GM19043 (cell line): ENCODE measurements at regions not wholly inside any gene's neighbourhood (a gene's known extent, or its start where the extent isn't known, plus 50 kb on each side); places are given as distances from the start of the nearest gene placed in this dataset.

Experiments
- ATAC-seq: cut with Tn5 transposase; IDR thresholded peaks from one replicate; pipeline ENCODE4 v1.9.1; 2021; ENCODE audit warnings: low read depth; ENCODE audit not compliant: unreplicated experiment

- no peak for ATAC-seq
Measured at GRCh38 chr9:687034-687785, 154.3 kb upstream of the DMRT1 start.

DNA sequence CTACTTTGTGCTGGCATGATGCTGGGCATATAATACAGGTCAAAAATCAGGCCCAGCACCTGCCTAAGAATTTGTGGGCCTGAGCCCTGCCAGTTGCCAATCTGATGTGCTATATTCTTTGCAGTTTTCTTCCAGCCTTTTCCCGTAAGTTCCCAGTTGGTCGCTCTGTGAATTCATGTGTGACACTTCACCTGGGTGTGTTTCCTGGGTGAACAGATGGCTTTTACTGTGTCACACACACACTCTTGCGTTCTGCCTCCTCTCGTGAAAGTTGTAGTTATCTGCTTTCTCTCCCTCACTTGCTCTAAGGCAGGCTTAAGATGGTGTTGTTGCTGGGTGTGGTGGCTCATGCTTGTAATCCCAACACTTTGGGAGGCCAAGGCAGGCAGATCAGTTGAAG, 153.5 kb upstream of the DMRT1 start:
- ATAC-seq: no peak

DNA sequence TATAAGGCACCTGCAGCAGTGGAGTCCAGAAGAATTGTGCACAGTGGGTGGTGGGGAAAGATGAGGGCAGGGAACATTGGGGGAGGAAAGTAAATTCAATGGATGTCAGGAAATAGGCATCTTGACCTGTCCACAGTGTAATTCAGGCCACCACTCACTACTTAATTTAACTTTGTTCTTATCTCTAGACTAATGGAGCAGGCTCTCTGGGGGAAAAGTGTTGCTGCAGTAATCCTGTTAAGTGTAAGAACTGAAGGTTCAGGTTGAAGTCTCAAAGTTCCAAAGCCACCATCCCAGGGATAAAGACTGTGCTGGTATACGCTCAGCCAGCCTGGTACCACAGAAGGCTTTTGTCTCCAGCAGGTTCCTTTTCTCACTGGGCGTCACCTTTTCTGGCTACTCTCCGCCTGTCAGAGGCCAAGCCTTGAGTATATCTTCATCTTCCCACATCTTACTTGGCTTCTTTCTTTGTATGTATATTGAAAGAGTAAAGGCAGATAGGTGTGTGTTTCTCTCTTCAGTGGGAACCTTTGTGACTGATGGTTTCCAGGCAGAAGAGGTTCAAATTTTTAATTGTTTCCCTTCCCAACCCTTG, 150.9 kb upstream of the DMRT1 start:
- no peak for ATAC-seq

DNA sequence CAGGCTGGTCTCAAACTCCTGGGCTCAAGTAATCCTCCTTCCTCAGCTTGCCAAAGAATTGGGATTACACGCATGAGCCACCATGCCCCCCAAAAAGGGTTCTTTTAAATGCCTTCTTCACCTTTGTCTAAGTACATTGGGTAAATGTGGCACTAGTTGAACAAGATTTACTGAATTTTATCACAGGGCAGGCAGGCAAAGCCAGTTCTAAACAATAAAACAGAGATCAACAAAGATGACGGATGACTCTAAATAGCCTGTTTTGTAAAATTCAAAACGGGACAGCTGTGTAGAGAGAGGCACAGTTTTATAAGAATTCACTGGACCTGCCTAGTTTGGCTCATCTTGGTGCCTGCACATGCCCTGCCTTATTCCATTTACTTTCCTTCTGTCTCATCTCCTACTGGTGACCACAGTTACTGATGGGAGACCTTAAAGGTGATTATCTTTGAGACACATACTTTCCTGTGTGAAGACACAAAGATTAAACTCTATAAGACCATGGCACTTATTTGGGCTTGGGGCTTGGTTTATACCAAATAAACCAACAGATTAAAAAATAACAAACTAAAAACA, 149.6 kb upstream of the DMRT1 start:
- no peak for ATAC-seq

DNA sequence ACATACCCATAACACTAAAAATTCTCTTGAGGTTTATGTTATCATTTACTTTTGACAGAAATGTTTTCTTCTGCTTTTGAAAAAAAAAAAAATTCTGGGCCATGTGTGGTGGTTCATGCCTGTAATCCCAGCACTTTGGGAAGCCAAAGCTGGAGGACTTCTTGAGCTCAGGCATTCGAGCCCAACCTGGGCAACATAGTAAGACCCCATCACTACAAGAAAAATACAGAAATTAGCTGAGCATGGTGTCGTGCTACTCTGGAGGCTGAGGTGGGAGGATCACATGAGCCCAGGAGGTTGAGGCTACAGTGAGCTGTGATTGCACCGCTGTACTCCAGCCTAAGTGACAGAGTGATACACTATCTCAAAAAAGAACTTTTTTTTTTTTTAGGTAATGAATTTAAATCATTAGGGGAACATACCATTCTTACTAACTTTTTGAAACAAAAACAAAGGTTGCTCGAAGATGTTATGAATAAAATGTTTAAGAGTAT, 148.8 kb upstream of the DMRT1 start:
- ATAC-seq: no peak

DNA sequence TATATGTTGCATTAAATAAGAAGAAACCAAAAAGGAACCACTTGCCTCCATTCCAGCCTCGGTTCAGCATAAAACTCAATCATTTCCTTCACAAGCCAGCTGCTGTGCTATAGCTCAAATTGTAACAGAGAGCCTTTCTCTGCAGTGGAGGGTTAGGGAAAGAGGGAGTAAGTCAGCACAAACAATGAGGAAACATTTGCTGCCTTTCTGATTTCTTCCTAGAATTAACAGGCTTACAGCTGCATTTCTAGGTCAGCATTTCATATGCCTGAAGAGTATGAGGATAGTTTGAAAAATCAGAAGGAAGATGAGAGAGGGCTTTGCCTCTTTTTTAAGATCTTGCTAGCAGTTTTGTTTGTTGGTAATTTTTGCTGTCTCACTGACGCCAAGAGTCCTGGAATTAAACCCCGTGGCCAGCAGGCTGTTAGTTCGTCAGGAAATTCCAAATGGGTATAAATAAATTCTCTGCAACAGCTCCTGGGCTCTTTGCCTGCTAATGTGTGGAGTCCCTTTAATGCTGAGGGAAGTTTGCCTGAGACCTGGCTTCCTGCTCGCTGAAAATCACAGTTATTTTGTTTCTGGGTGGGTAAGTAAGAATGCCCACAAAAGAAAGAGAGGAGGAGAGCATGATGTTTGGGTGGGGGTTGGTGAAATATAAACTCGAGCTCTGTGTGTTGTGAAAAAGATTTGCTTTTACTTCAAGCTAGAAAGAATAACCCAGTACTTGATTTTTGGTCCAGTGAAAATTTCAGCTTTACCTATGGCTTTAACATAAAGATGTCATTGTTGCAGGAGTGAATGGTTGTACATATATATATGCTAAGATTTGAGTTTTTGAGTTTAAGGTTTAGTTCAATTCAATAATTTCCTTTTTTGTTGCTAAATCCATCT, 148.1 kb upstream of the DMRT1 start:
- ATAC-seq: no peak

DNA sequence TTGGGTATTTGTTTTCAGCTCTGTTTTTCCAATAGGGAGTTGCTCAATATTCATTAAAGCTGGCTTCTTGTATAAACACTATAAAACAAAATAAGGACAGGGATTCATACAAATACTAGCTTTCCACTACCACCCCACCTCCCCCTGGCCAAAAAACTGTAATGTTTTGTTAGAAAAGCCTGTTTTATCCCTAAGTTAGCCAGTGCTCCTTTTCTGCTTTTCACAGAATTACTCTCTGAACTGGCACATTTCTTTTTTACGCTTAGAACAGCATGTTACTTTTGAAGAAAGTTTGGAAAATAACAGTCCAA, 147.4 kb upstream of the DMRT1 start:
- ATAC-seq: no peak

DNA sequence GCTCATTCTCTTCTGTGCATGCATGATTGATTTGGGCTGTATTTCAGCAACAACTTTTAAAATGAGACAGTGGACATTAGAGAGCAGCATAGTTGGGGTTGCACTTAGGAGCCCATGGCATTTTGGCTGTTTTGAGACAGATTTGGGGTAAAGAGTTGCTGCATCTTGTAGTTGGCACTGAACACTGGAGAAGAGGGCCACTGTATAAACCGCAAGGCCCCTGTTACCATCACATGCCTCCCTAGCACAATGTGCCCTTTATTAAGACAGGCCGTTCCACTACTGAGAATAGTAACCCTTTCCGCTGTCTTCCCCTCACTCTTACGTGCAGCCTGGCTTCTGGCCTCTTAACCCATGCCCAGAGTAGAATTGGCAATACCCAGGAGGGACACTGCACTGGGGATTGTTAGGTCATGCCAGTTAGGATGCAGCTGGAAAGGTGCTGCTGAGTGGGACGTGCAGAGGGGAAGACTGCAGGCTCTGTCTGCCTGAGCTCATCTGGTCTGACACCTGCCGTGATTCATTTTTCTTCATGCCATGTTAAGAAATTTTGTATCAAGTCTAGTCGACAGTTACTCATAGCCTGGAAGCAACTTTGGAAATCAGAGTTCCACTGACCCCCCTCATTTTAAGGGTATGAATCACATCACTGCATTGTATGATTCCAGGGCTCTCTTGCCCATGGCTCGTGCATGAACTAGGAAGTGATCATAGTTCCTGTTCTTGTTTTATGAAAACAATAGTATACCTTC, 146.9 kb upstream of the DMRT1 start:
- no peak for ATAC-seq

GRCh38 chr9:695252-695651, 146.2 kb upstream of the DMRT1 start:
- no peak for ATAC-seq

DNA sequence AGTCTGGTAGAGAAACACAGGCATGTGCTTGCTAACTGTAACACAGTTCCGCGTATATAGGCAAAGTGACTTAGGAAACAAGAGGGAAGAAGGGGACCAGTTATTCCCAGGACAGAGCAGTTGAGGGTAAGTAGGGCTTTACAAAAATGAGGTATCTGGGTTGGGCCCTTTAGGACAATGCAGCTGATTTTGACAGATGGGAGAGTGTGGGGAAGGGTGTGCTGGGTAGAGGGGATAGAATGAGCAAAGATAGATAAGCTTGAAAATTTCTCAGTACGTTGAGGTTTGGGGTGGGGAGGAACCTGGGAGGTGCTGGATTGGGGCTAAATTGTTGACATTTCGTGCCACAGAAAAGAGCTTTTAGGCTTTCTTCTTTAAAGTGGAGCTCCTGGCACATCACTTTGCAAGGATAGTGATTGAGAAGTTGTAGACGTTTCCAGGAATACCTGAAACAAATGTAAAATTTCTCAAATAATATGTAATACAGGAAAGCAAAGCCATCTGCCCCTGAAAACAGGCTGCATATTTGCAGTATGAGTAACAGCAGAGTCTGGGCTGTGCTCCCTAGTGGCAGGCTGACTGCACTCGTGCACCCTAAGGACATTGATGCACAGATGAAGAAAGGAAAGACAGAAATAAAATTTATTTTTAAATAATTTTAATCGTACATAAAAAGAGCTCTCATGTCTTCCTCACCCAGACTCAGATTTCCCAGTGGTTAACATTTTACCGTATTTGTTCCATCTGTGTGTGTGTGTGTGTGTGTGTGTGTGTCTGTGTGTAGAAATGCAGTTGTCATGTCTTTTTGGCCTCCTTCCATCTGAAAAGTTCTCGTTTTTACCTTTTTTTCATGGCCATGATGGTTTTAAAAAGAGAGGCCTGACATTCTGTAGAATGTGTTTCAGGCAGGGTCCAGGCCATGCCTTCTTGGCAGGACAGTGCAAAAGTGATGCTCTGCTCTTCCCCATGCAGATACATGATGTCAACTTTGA, 144.9 kb upstream of the DMRT1 start:
- no peak for ATAC-seq

DNA sequence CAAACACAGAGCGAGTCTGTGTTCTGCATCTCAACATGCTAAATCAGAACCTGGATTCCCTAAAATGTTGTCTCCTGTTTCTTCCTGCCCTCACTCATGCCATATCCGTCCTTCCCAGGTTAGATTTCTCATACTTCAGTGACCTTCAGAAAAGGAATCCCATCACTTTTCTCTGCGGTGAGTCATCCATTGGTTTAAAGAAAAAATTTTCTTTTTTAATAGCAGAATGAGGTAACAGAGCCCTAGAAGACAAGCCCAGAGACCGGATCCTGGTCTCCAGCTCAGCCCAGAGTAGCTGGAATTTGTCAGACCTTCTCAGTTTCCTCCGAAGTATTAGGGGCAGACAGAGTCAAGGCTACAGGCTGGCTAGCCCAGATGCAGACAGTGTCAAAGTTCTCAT, 143.2 kb upstream of the DMRT1 start:
- no peak for ATAC-seq

DNA sequence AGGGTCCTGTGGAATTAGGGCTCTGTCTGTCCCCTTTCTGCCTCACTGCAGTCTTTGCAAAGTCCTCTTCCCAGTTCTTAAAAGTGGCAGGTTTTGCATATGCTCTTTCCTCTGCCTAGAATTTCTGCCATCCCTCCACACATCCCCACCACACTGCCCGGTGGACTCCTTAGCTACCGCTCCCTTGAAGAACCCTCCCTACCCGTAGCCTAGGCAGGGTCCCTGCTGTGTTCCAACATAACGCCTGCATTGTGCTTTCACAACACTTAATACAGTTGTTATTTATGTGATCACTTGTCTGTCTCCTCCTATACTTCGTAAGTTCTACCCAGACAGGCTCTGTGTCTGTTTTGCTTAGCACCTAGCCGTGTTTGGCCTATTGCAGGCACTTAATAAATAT, 142.5 kb upstream of the DMRT1 start:
- no peak for ATAC-seq

DNA sequence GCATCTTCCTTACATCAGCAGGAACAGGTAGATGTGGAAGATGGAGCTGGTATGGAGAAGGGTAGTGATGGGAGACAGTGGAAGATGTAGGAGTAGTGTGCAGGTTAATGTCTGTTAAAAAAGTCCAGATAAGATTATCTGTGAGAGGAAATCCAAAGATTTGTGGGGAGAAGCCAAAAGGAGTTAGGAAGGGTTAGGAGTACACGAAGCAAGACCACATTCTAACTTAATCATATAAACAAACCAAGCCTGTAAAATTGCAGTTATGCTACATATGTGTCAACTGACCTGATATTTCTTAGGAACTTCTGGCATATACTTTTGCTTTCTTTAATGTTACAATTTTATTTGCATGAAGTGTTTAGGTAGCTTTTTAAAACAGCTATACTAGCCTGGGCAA, 142.1 kb upstream of the DMRT1 start:
- ATAC-seq: no peak

- ATAC-seq: no peak
Measured at GRCh38 chr9:700365-701282, 140.9 kb upstream of the DMRT1 start.

DNA sequence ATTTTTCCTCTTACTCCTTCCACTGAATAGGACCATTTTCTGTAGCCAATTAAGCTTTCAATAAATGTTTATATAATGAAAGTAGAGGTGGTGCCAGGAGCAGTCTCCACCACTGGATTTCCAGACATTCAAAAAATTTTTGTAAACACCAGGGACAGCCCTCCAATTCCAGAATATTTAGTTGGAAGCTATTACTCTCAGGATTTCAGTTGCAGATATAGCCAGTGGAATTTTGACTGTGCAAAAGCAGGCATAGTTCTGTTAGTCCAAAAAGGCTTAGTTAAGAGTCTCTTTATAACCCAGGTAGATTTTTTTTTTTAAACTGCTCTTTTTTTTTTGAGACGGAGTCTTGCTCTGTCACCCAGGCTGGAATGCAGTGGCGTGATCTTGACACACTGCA, 138.1 kb upstream of the DMRT1 start:
- no peak for ATAC-seq

GRCh38 chr9:706073-706472, 135.4 kb upstream of the DMRT1 start:
- no peak for ATAC-seq

- ATAC-seq: peak; percentile 54
Measured at GRCh38 chr9:706606-707459, 134.7 kb upstream of the DMRT1 start.
